GM12878 (cell line): ENCODE measurements at regions not wholly inside any gene's neighbourhood (a gene's known extent, or its start where the extent isn't known, plus 50 kb on each side); places are given as distances from the start of the nearest gene placed in this dataset.

Source experiments
- CBFB ChIP-seq: IDR thresholded peaks from 2 replicates; pipeline ENCODE4 v1.6.1; 2016; ENCODE audit warnings: antibody characterized with exemption, low read depth
- CHD1 ChIP-seq: IDR thresholded peaks from 2 replicates; pipeline ENCODE4 v1.6.1; 2012; ENCODE audit warnings: low read depth, low read length, improper control_type of control experiment
- CREB1 ChIP-seq: IDR thresholded peaks from 2 replicates; pipeline ENCODE4 v1.6.1; 2012; ENCODE audit warnings: low read depth, mild to moderate bottlenecking, inconsistent platforms
- IKZF1 ChIP-seq: fragments of 450-650 bp; conservative IDR thresholded peaks from 2 replicates; pipeline ENCODE4 v1.6.1; 2017; ENCODE audit warnings: antibody characterized with exemption, mild to moderate bottlenecking
- POLR2AphosphoS2 ChIP-seq: IDR thresholded peaks from 2 replicates; pipeline ENCODE4 v1.6.1; 2011; ENCODE audit warnings: low read depth, mild to moderate bottlenecking, low read length, improper control_type of control experiment, moderate library complexity
- SIX5 ChIP-seq: IDR thresholded peaks from 2 replicates; pipeline ENCODE4 v1.6.1; 2011; ENCODE audit warnings: mild to moderate bottlenecking, low read depth, low read length, moderate library complexity; ENCODE audit not compliant: severe bottlenecking
- SP1 ChIP-seq: IDR thresholded peaks from one replicate; pipeline ENCODE4 v1.6.1; 2011; ENCODE audit warnings: low read depth, low read length
- SREBF2 ChIP-seq: IDR thresholded peaks from 2 replicates; pipeline ENCODE4 v1.6.1; 2012; ENCODE audit warnings: mild to moderate bottlenecking, low read length
- TCF3 ChIP-seq: IDR thresholded peaks from 2 replicates; pipeline ENCODE4 v1.6.1; 2012; ENCODE audit warnings: low read depth, mild to moderate bottlenecking, low read length, borderline replicate concordance; ENCODE audit not compliant: insufficient read depth
- YBX1 ChIP-seq: fragments of 450-650 bp; IDR thresholded peaks from 2 replicates; pipeline ENCODE4 v1.6.1; 2016; ENCODE audit warnings: antibody characterized with exemption
- TF ChIP-seq, protein P1 (sequence below): fragments of 450-650 bp; IDR thresholded peaks from 2 replicates; pipeline ENCODE4 v1.6.1; 2017; ENCODE audit warnings: mild to moderate bottlenecking, moderate library complexity
- TF ChIP-seq, protein P2 (sequence below): fragments of 450-650 bp; IDR thresholded peaks from 2 replicates; pipeline ENCODE4 v1.6.1; 2018; ENCODE audit warnings: borderline replicate concordance, mild to moderate bottlenecking; ENCODE audit not compliant: partially characterized antibody
- TF ChIP-seq, protein P3 (sequence below), 3 experiments: IDR thresholded peaks in 2 of 3; conservative IDR thresholded peaks in 1 of 3; 2 replicates each; pipeline ENCODE4 v1.5.1; 2011; ENCODE audit warnings: low read depth in 3 of 3, low read length in 3 of 3, mild to moderate bottlenecking in 3 of 3, control low read depth in 2 of 3, moderate library complexity in 2 of 3, inconsistent platforms in 1 of 3, mixed read lengths in 1 of 3; ENCODE audit not compliant: control insufficient read depth in 2 of 3, insufficient read depth in 1 of 3; ENCODE audit errors: extremely low read depth in 1 of 3
- TF ChIP-seq, protein P4 (sequence below): IDR thresholded peaks from 2 replicates; pipeline ENCODE4 v1.6.1; 2011; ENCODE audit warnings: low read depth, low read length, improper control_type of control experiment, borderline replicate concordance

DNA sequence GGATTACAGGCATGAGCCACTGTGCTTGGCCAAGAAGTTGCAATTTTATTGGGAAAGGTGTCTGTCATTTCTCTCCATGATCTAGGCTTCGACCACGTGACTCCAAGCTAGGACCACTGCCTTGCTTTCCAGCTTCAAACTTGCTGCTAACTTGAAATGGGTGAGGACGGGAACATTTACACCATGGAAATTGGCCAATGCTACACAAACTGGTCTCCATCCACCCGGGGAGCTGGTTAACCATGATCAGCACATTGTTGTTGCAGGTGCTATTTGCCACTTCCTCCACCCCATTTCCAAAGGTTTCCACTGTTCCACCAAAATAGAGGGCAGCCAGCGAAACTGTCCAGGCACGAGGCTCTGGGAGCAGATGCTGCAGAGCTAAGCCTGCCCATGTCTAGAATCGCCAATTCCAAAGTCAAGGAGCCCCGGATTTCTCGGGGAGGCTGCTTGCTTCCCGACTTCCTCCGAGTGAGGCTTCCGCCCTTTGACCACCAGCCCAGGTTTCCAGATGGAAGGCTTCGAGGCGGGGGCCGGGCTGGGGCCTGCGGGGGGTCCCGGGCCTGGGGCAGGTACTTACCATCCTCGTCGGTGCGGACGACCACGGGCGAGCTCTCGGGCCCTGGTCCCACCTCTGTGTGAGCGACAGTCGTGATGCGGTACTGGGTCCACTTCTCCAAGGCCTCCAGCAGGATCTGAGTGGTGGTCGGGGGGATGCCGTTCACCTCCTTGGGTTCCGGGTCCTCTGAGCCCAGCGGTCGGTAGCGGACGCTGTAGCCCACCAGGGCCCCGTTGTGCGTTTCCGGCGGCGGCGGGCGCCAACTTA is 109.7 kb downstream of the PTPRS start (continued):
- TF ChIP-seq, protein P1, sequence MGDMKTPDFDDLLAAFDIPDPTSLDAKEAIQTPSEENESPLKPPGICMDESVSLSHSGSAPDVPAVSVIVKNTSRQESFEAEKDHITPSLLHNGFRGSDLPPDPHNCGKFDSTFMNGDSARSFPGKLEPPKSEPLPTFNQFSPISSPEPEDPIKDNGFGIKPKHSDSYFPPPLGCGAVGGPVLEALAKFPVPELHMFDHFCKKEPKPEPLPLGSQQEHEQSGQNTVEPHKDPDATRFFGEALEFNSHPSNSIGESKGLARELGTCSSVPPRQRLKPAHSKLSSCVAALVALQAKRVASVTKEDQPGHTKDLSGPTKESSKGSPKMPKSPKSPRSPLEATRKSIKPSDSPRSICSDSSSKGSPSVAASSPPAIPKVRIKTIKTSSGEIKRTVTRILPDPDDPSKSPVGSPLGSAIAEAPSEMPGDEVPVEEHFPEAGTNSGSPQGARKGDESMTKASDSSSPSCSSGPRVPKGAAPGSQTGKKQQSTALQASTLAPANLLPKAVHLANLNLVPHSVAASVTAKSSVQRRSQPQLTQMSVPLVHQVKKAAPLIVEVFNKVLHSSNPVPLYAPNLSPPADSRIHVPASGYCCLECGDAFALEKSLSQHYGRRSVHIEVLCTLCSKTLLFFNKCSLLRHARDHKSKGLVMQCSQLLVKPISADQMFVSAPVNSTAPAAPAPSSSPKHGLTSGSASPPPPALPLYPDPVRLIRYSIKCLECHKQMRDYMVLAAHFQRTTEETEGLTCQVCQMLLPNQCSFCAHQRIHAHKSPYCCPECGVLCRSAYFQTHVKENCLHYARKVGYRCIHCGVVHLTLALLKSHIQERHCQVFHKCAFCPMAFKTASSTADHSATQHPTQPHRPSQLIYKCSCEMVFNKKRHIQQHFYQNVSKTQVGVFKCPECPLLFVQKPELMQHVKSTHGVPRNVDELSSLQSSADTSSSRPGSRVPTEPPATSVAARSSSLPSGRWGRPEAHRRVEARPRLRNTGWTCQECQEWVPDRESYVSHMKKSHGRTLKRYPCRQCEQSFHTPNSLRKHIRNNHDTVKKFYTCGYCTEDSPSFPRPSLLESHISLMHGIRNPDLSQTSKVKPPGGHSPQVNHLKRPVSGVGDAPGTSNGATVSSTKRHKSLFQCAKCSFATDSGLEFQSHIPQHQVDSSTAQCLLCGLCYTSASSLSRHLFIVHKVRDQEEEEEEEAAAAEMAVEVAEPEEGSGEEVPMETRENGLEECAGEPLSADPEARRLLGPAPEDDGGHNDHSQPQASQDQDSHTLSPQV: no peak
- TF ChIP-seq SP1: no peak
- TF ChIP-seq, protein P2, sequence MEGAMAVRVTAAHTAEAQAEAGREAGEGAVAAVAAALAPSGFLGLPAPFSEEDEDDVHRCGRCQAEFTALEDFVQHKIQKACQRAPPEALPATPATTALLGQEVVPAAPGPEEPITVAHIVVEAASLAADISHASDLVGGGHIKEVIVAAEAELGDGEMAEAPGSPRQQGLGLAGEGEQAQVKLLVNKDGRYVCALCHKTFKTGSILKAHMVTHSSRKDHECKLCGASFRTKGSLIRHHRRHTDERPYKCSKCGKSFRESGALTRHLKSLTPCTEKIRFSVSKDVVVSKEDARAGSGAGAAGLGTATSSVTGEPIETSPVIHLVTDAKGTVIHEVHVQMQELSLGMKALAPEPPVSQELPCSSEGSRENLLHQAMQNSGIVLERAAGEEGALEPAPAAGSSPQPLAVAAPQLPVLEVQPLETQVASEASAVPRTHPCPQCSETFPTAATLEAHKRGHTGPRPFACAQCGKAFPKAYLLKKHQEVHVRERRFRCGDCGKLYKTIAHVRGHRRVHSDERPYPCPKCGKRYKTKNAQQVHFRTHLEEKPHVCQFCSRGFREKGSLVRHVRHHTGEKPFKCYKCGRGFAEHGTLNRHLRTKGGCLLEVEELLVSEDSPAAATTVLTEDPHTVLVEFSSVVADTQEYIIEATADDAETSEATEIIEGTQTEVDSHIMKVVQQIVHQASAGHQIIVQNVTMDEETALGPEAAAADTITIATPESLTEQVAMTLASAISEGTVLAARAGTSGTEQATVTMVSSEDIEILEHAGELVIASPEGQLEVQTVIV: no peak
- TF ChIP-seq IKZF1: no peak
- TF ChIP-seq TCF3: no peak
- TF ChIP-seq, protein P3, sequence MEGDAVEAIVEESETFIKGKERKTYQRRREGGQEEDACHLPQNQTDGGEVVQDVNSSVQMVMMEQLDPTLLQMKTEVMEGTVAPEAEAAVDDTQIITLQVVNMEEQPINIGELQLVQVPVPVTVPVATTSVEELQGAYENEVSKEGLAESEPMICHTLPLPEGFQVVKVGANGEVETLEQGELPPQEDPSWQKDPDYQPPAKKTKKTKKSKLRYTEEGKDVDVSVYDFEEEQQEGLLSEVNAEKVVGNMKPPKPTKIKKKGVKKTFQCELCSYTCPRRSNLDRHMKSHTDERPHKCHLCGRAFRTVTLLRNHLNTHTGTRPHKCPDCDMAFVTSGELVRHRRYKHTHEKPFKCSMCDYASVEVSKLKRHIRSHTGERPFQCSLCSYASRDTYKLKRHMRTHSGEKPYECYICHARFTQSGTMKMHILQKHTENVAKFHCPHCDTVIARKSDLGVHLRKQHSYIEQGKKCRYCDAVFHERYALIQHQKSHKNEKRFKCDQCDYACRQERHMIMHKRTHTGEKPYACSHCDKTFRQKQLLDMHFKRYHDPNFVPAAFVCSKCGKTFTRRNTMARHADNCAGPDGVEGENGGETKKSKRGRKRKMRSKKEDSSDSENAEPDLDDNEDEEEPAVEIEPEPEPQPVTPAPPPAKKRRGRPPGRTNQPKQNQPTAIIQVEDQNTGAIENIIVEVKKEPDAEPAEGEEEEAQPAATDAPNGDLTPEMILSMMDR (IDR thresholded peaks at IDR 0.05 in 2 of 3, conservative IDR thresholded peaks at IDR 0.05 in 1 of 3; ENCODE audit: control insufficient read depth in 2 of 3, extremely low read depth in 1 of 3, insufficient read depth in 1 of 3, low read depth in 3 of 3, low read length in 3 of 3): no peak
- TF ChIP-seq CREB1: no peak
- no peak for TF ChIP-seq YBX1
- TF ChIP-seq POLR2AphosphoS2: no peak
- TF ChIP-seq, protein P4, sequence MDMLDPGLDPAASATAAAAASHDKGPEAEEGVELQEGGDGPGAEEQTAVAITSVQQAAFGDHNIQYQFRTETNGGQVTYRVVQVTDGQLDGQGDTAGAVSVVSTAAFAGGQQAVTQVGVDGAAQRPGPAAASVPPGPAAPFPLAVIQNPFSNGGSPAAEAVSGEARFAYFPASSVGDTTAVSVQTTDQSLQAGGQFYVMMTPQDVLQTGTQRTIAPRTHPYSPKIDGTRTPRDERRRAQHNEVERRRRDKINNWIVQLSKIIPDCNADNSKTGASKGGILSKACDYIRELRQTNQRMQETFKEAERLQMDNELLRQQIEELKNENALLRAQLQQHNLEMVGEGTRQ: no peak
- no peak for TF ChIP-seq CBFB
- no peak for TF ChIP-seq SREBF2
- TF ChIP-seq SIX5: no peak
- TF ChIP-seq CHD1: no peak
